ENCODE measurements at regions not wholly inside any gene's neighbourhood (a gene's known extent, or its start where the extent isn't known, plus 50 kb on each side); places are given as distances from the start of the nearest gene placed in this dataset.

GRCh38 chr16:64695684-64696083 is 426.2 kb downstream of the CDH11 start:
- no peak for DNase-seq (ENCODE audit: low read depth in 1 of 2, low spot score in 1 of 2)
- H3K27me3 ChIP-seq (ENCODE audit: insufficient read depth, poor library complexity, severe bottlenecking), result no peaks in the 10 kb centered on the region
- H3K27ac ChIP-seq (replicated peaks), result no peak overlapping the region
- no peak overlapping the region for H3K4me3 ChIP-seq (replicated peaks; ENCODE audit: insufficient read depth, low read length)
- TF ChIP-seq CTCF (IDR thresholded peaks at IDR 0.05; ENCODE audit: insufficient read depth, low read length) (no peak), POLR2AphosphoS5 (IDR thresholded peaks at IDR 0.05; ENCODE audit: low read depth) (no peak), SPI1 (IDR thresholded peaks at IDR 0.05; ENCODE audit: borderline replicate concordance, low read depth) (no peak), GABPA (IDR thresholded peaks at IDR 0.05; ENCODE audit: low read depth) (no peak), REST (IDR thresholded peaks at IDR 0.05; ENCODE audit: insufficient replicate concordance, low read depth) (no peak)

GRCh38 chr16:64693946-64694345 is 427.9 kb downstream of the CDH11 start:
- no peak for DNase-seq (ENCODE audit: low read depth in 1 of 2, low spot score in 1 of 2)
- TF ChIP-seq CTCF (IDR thresholded peaks at IDR 0.05; ENCODE audit: insufficient read depth, low read length), result no peak
- TF ChIP-seq GABPA (IDR thresholded peaks at IDR 0.05; ENCODE audit: low read depth), result no peak
- TF ChIP-seq SPI1 (IDR thresholded peaks at IDR 0.05; ENCODE audit: borderline replicate concordance, low read depth), result no peak
- TF ChIP-seq REST (IDR thresholded peaks at IDR 0.05; ENCODE audit: insufficient replicate concordance, low read depth), result no peak
- no peak for TF ChIP-seq POLR2AphosphoS5 (IDR thresholded peaks at IDR 0.05; ENCODE audit: low read depth)
- Histone ChIP-seq H3K27ac (replicated peaks) (no peak overlapping the region), H3K4me3 (replicated peaks; ENCODE audit: insufficient read depth, low read length) (no peak overlapping the region), H3K27me3 (ENCODE audit: insufficient read depth, poor library complexity, severe bottlenecking) (no peaks in the 10 kb centered on the region)

- Histone ChIP-seq H3K4me3 (replicated peaks; ENCODE audit: insufficient read depth, low read length) (no peak overlapping the region), H3K27me3 (ENCODE audit: insufficient read depth, poor library complexity, severe bottlenecking) (no peaks in the 10 kb centered on the region), H3K27ac (replicated peaks) (no peak overlapping the region)
- TF ChIP-seq GABPA (IDR thresholded peaks at IDR 0.05; ENCODE audit: low read depth) (no peak), REST (IDR thresholded peaks at IDR 0.05; ENCODE audit: insufficient replicate concordance, low read depth) (no peak), SPI1 (IDR thresholded peaks at IDR 0.05; ENCODE audit: borderline replicate concordance, low read depth) (no peak), CTCF (IDR thresholded peaks at IDR 0.05; ENCODE audit: insufficient read depth, low read length) (no peak), POLR2AphosphoS5 (IDR thresholded peaks at IDR 0.05; ENCODE audit: low read depth) (no peak)
- no peak for DNase-seq (ENCODE audit: low read depth in 1 of 2, low spot score in 1 of 2)
Measured at GRCh38 chr16:64687786-64688185, 434.1 kb downstream of the CDH11 start.

Measured in HL-60 (cell line).